NCI-H2227 (cell line): ENCODE measurements at regions not wholly inside any gene's neighbourhood (a gene's known extent, or its start where the extent isn't known, plus 50 kb on each side); places are given as distances from the start of the nearest gene placed in this dataset.
"Not testable (repeated sequence)": the region's sequence is repeated elsewhere in the genome, so short reads cannot be mapped to it uniquely, and the experiment has no call there.

ENCODE experiments used
- DNase-seq: peaks from one replicate; lab custom pipeline; 2025; ENCODE audit not compliant: unreplicated experiment; lab: John Stamatoyannopoulos, UW

GRCh38 chr2:23029951-23030350, 355.0 kb upstream of the KLHL29 start:
- no peak for DNase-seq

- no peak for DNase-seq
Measured at GRCh38 chr2:23034996-23035395, 350.0 kb upstream of the KLHL29 start.

- no peak for DNase-seq
Measured at GRCh38 chr2:23036629-23037028, 348.4 kb upstream of the KLHL29 start.

GRCh38 chr2:23037596-23037995, 347.4 kb upstream of the KLHL29 start:
- DNase-seq = no peak

GRCh38 chr2:23041443-23041842, 343.5 kb upstream of the KLHL29 start:
- DNase-seq = no peak

GRCh38 chr2:23042216-23042906, 342.6 kb upstream of the KLHL29 start:
- no peak for DNase-seq

GRCh38 chr2:23050388-23050787, 334.6 kb upstream of the KLHL29 start:
- DNase-seq = no peak

- no peak for DNase-seq
Measured at GRCh38 chr2:23053601-23054000, 331.4 kb upstream of the KLHL29 start.

GRCh38 chr2:23055251-23055650, 329.7 kb upstream of the KLHL29 start:
- no peak for DNase-seq

- not testable (repeated sequence) for DNase-seq
Measured at GRCh38 chr2:23056846-23057245, 328.1 kb upstream of the KLHL29 start.

- no peak for DNase-seq
Measured at GRCh38 chr2:23058435-23058834, 326.5 kb upstream of the KLHL29 start.

GRCh38 chr2:23065210-23065609, 319.8 kb upstream of the KLHL29 start:
- DNase-seq = no peak

- no peak for DNase-seq
Measured at GRCh38 chr2:23065936-23066335, 319.0 kb upstream of the KLHL29 start.

- DNase-seq = no peak
Measured at GRCh38 chr2:23066686-23067085, 318.3 kb upstream of the KLHL29 start.

GRCh38 chr2:23069156-23069555, 315.8 kb upstream of the KLHL29 start:
- DNase-seq = no peak

GRCh38 chr2:23069923-23070322, 315.1 kb upstream of the KLHL29 start:
- DNase-seq = no peak

GRCh38 chr2:23073056-23073455, 311.9 kb upstream of the KLHL29 start:
- no peak for DNase-seq

- no peak for DNase-seq
Measured at GRCh38 chr2:23073671-23074070, 311.3 kb upstream of the KLHL29 start.

- DNase-seq = no peak
Measured at GRCh38 chr2:23077596-23077995, 307.4 kb upstream of the KLHL29 start.

GRCh38 chr2:23078784-23079434, 306.1 kb upstream of the KLHL29 start:
- DNase-seq = no peak

GRCh38 chr2:23083966-23084365, 301.0 kb upstream of the KLHL29 start:
- DNase-seq = no peak

- no peak for DNase-seq
Measured at GRCh38 chr2:23091019-23091418, 294.0 kb upstream of the KLHL29 start.

- DNase-seq = no peak
Measured at GRCh38 chr2:23091900-23092299, 293.1 kb upstream of the KLHL29 start.
